IMR-90 (cell line): ENCODE measurements at regions not wholly inside any gene's neighbourhood (a gene's known extent, or its start where the extent isn't known, plus 50 kb on each side); places are given as distances from the start of the nearest gene placed in this dataset.

Experiments
- ATAC-seq: fragments of 200-7000 bp; cut with Tn5 transposase; 2 replicates; pipeline ENCODE4 v1.9.1; 2020; ENCODE audit warnings: low read depth, mild to moderate bottlenecking, moderate library complexity
- BruUV-seq: library from RNA; stranded (reverse); fragments of 400-500 nt; replicated peaks from 2 replicates; lab custom pipeline; 2021; lab: Mats Ljungman, UMichigan
- CTCF ChIA-PET: fragments of 300-600 bp; formaldehyde crosslinking; extraction: SDS; loops from one replicate; lab custom pipeline; 2021; ENCODE audit warnings: antibody characterized with exemption; lab: Yijun Ruan, JAX
- POLR2A ChIA-PET: fragments of 300-600 bp; sonication (Branson Sonifier 250); formaldehyde crosslinking; loops from one replicate; lab custom pipeline; 2022; ENCODE audit warnings: antibody characterized with exemption; ENCODE audit not compliant: unreplicated experiment; lab: Charles Lee
- DNase-seq: peaks from one replicate; pipeline ENCODE4 v3.0.0; 2013
- H2AFZ ChIP-seq: replicated peaks from 2 replicates; pipeline ENCODE3; 2013; ENCODE audit warnings: low read length, mild to moderate bottlenecking; ENCODE audit not compliant: poor library complexity
- H2AK5ac ChIP-seq: 2 replicates; pipeline ENCODE4 v1.6.1; 2013; ENCODE audit warnings: low read depth, low read length, inconsistent platforms
- H2AK9ac ChIP-seq: replicated peaks from 2 replicates; pipeline ENCODE3; 2013; ENCODE audit warnings: mild to moderate bottlenecking, low read depth, low read length, moderate library complexity; ENCODE audit not compliant: poor library complexity
- H2BK120ac ChIP-seq: 2 replicates; pipeline ENCODE4 v1.6.1; 2013; ENCODE audit warnings: low read depth, low read length, inconsistent platforms
- H2BK15ac ChIP-seq: 3 replicates; pipeline ENCODE4 v1.6.1; 2013; ENCODE audit warnings: low read depth, low read length, inconsistent platforms
- H2BK20ac ChIP-seq: 2 replicates; pipeline ENCODE4 v1.6.1; 2013; ENCODE audit warnings: low read depth, mild to moderate bottlenecking, inconsistent platforms, low read length, moderate library complexity
- H2BK5ac ChIP-seq: 2 replicates; pipeline ENCODE4 v1.6.1; 2013; ENCODE audit warnings: mild to moderate bottlenecking, low read depth, low read length, inconsistent platforms; ENCODE audit not compliant: poor library complexity, severe bottlenecking
- H3K14ac ChIP-seq: replicated peaks from 2 replicates; pipeline ENCODE4 v1.6.1; 2013; ENCODE audit warnings: low read depth, low read length, inconsistent platforms
- H3K18ac ChIP-seq: 2 replicates; pipeline ENCODE4 v1.6.1; 2013; ENCODE audit warnings: low read depth, low read length, control low read depth
- H3K23ac ChIP-seq: 2 replicates; pipeline ENCODE4 v1.6.1; 2013; ENCODE audit warnings: low read depth, low read length, inconsistent platforms
- H3K27ac ChIP-seq: 2 replicates; pipeline ENCODE4 v1.5.1; 2013; ENCODE audit warnings: mild to moderate bottlenecking, control low read depth, low read length; ENCODE audit not compliant: insufficient read depth
- H3K27me3 ChIP-seq: 2 replicates; pipeline ENCODE4 v1.6.1; 2013; ENCODE audit warnings: low read length; ENCODE audit not compliant: control insufficient read depth, insufficient read depth
- H3K36me3 ChIP-seq: 2 replicates; pipeline ENCODE4 v1.6.1; 2013; ENCODE audit warnings: low read length, mixed read lengths; ENCODE audit not compliant: control insufficient read depth, insufficient read depth
- H3K4ac ChIP-seq: 2 replicates; pipeline ENCODE4 v1.6.1; 2013; ENCODE audit warnings: low read depth, low read length, inconsistent platforms
- H3K4me1 ChIP-seq: 2 replicates; pipeline ENCODE4 v1.6.1; 2013; ENCODE audit warnings: low read length, mixed read lengths; ENCODE audit not compliant: control insufficient read depth, insufficient read depth
- H3K4me2 ChIP-seq: 2 replicates; pipeline ENCODE4 v1.6.1; 2013; ENCODE audit warnings: low read depth, mild to moderate bottlenecking, control low read depth, low read length, moderate library complexity
- H3K4me3 ChIP-seq: 2 replicates; pipeline ENCODE4 v1.5.1; 2013; ENCODE audit warnings: low read depth, mild to moderate bottlenecking, control low read depth, low read length, moderate library complexity; ENCODE audit not compliant: insufficient read depth
- H3K56ac ChIP-seq: 2 replicates; pipeline ENCODE4 v1.6.1; 2013; ENCODE audit warnings: low read length, inconsistent platforms; ENCODE audit not compliant: insufficient read depth; ENCODE audit errors: extremely low read depth
- H3K79me1 ChIP-seq, 2 experiments: 2 replicates each; pipeline ENCODE4 v1.6.1; 2013; ENCODE audit warnings: low read length in 2 of 2, inconsistent platforms in 1 of 2, low read depth in 1 of 2
- H3K9ac ChIP-seq: 2 replicates; pipeline ENCODE4 v1.6.1; 2013; ENCODE audit warnings: low read depth, low read length, control low read depth
- H3K9me1 ChIP-seq: 2 replicates; pipeline ENCODE4 v1.6.1; 2013; ENCODE audit warnings: low read length, inconsistent platforms; ENCODE audit not compliant: insufficient read depth
- H3K9me3 ChIP-seq: 2 replicates; pipeline ENCODE4 v1.6.1; 2013; ENCODE audit warnings: low read length; ENCODE audit not compliant: control insufficient read depth, insufficient read depth
- H4K20me1 ChIP-seq: 2 replicates; pipeline ENCODE4 v1.6.1; 2013; ENCODE audit warnings: low read length, inconsistent platforms; ENCODE audit not compliant: insufficient read depth
- H4K5ac ChIP-seq: 2 replicates; pipeline ENCODE4 v1.6.1; 2013; ENCODE audit warnings: mild to moderate bottlenecking, low read depth, low read length, control low read depth
- H4K8ac ChIP-seq, 2 experiments: 2 replicates each; pipeline ENCODE4 v1.6.1; 2013; ENCODE audit warnings: low read depth in 2 of 2, low read length in 2 of 2, control low read depth in 1 of 2, inconsistent platforms in 1 of 2
- H4K91ac ChIP-seq: 2 replicates; pipeline ENCODE4 v1.6.1; 2013; ENCODE audit warnings: low read depth, low read length, inconsistent platforms; ENCODE audit not compliant: insufficient read depth
- BHLHE40 ChIP-seq: fragments of 150-350 bp; IDR thresholded peaks from 2 replicates; pipeline ENCODE4 v1.6.1; 2016; ENCODE audit warnings: mild to moderate bottlenecking, low read depth, low read length
- CTCF ChIP-seq: conservative IDR thresholded peaks from 2 replicates; pipeline ENCODE4 v1.5.1; 2012; ENCODE audit warnings: mild to moderate bottlenecking, low read depth, low read length, improper control_type of control experiment
- ELK1 ChIP-seq: fragments of 150-350 bp; IDR thresholded peaks from 2 replicates; pipeline ENCODE4 v1.6.1; 2016; ENCODE audit warnings: low read depth, mild to moderate bottlenecking, low read length, moderate library complexity, borderline replicate concordance
- RAD21 ChIP-seq: IDR thresholded peaks from 2 replicates; pipeline ENCODE4 v1.6.1; 2012; ENCODE audit warnings: low read length, improper control_type of control experiment
- RCOR1 ChIP-seq: IDR thresholded peaks from 2 replicates; pipeline ENCODE4 v1.6.1; 2012; ENCODE audit warnings: mild to moderate bottlenecking, low read length, improper control_type of control experiment; ENCODE audit not compliant: insufficient replicate concordance
- WGBS, 2 experiments: methylation state at CpG; one replicate each; pipeline versions ENCODE4 v1.1.5 to v1.1.7; 2013; ENCODE audit warnings: missing lambda C conversion rate in 2 of 2; ENCODE audit not compliant: insufficient read length in 1 of 2; ENCODE audit errors: extremely low coverage in 2 of 2; 5-methylcytosine and 5-hydroxymethylcytosine counted together
- dilution Hi-C: fragments of 300-500 bp; cut with HindIII; formaldehyde crosslinking; loops from one replicate; pipeline ENCODE4 v1.14.3; 2018; ENCODE audit warnings: low sequenced_read_pairs; ENCODE audit not compliant: unreplicated experiment
- in situ Hi-C: fragments of 300-500 bp; cut with MboI; formaldehyde crosslinking; loops from 3 replicates; pipeline ENCODE4 v1.14.3; 2019; ENCODE audit warnings: low sequenced_read_pairs, inconsistent platforms, mixed read lengths
- intact Hi-C: fragments of 100-400 bp; cut with micrococcal nuclease; formaldehyde crosslinking; loops from 2 replicates; pipeline ENCODE4 v1.10.0; 2022

DNA sequence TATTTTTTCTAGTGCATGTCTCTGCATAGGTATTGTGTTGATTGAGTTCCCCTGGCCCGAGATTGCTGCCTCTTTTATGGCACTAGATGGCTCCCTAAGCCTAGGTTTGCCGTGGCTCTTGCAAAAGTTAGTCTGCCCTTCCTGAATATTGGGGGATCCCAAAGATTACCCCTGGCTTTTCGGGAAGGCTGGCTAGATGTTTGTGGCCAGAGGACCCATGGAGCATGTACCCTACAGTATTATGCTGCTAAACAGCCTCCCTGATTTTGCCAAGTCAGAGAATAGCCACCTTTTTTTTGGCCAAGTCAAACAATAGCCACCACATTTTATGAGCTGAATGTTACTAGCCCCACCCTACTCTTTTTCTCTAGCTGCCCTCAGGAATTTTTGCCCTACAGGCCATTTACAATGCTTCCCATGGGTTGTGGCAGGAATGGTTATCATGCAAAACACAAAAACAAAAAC, 343.2 kb downstream of the OLFM3 start:
- no peak overlapping the region for H3K18ac ChIP-seq
- H3K23ac ChIP-seq: no peak overlapping the region
- no peak overlapping the region for H3K4me3 ChIP-seq
- no peak overlapping the region for H2AFZ ChIP-seq
- no peak overlapping the region for H2BK20ac ChIP-seq
- no peaks in the 10 kb centered on the region for H3K9me1 ChIP-seq
- dilution Hi-C loops (no loop called here), in situ Hi-C loops (no loop called here), intact Hi-C loops (no loop called here)
- no peak overlapping the region for H3K9ac ChIP-seq
- H4K8ac ChIP-seq: no peak overlapping the region
- POLR2A ChIA-PET: no interaction called here
- H2BK5ac ChIP-seq: no peak overlapping the region
- no peak overlapping the region for H2AK9ac ChIP-seq
- H2BK15ac ChIP-seq: no peak overlapping the region
- no peak overlapping the region for H3K4me2 ChIP-seq
- no TSS peak for BruUV-seq
- no peaks in the 10 kb centered on the region for H4K20me1 ChIP-seq
- no peak overlapping the region for H2BK120ac ChIP-seq
- H3K27me3 ChIP-seq: no peaks in the 10 kb centered on the region
- peak; percentile 1 for DNase-seq
- H2AK5ac ChIP-seq: no peak overlapping the region
- 0% methylated on average over 2 of the region's 3 CpGs; no CpG with 5 or more reads in 1 of the 2 experiments for WGBS, 2 experiments
- H3K4ac ChIP-seq: no peak overlapping the region
- H4K5ac ChIP-seq: no peak overlapping the region
- no peaks in the 10 kb centered on the region for H3K4me1 ChIP-seq
- TF ChIP-seq CTCF (0 out of 2 replicates have a peak, but pooled peaks have one; percentile 29), BHLHE40 (no peak), RCOR1 (no peak), ELK1 (no peak), RAD21 (peak; percentile 45; the same call in 1 of the 2 replicates)
- CTCF ChIA-PET: no interaction called here
- H3K9me3 ChIP-seq: no peaks in the 10 kb centered on the region
- no peak for ATAC-seq
- H4K91ac ChIP-seq: no peak overlapping the region
- H3K79me1 ChIP-seq: no peaks in the 10 kb centered on the region
- H3K56ac ChIP-seq: no peak overlapping the region
- no peak overlapping the region for H3K14ac ChIP-seq
- H3K27ac ChIP-seq: no peak overlapping the region
- no peaks in the 10 kb centered on the region for H3K36me3 ChIP-seq
